ENCODE measurements at regions not wholly inside any gene's neighbourhood (a gene's known extent, or its start where the extent isn't known, plus 50 kb on each side); places are given as distances from the start of the nearest gene placed in this dataset.
"Not testable (repeated sequence)": the region's sequence is repeated elsewhere in the genome, so short reads cannot be mapped to it uniquely, and the experiment has no call there.

DNA sequence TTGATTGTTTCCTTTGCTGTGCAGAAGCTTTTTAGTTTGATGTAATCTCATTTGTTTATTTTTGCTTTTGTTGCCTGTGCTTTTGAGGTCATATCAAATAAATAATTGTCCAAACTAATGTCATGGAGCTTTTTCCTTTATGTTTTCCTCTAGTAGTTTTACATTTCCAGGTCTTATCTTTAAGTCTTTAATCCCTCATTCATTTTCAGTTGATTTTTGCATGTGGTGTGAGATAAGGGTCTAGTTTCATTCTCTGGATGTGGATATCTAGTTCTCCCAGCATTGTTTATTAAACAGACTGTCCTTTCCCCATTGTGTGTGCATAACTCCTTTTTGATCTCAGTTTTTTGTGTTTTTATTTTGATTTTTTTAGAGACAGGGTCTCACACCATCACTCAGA is 179.1 kb upstream of the STK26 start (continued):
- TF ChIP-seq, protein P1, sequence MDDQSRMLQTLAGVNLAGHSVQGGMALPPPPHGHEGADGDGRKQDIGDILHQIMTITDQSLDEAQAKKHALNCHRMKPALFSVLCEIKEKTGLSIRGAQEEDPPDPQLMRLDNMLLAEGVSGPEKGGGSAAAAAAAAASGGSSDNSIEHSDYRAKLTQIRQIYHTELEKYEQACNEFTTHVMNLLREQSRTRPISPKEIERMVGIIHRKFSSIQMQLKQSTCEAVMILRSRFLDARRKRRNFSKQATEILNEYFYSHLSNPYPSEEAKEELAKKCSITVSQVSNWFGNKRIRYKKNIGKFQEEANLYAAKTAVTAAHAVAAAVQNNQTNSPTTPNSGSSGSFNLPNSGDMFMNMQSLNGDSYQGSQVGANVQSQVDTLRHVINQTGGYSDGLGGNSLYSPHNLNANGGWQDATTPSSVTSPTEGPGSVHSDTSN (IDR thresholded peaks at IDR 0.05) = no peak
- TF ChIP-seq, protein P2, sequence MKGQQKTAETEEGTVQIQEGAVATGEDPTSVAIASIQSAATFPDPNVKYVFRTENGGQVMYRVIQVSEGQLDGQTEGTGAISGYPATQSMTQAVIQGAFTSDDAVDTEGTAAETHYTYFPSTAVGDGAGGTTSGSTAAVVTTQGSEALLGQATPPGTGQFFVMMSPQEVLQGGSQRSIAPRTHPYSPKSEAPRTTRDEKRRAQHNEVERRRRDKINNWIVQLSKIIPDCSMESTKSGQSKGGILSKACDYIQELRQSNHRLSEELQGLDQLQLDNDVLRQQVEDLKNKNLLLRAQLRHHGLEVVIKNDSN (IDR thresholded peaks at IDR 0.05; ENCODE audit: borderline replicate concordance, low read depth) = no peak
- TF ChIP-seq FOXM1 (IDR thresholded peaks at IDR 0.05; ENCODE audit: low read depth) (no peak), GATA2 (CRISPR knock-in tag; IDR thresholded peaks at IDR 0.05) (no peak)

DNA sequence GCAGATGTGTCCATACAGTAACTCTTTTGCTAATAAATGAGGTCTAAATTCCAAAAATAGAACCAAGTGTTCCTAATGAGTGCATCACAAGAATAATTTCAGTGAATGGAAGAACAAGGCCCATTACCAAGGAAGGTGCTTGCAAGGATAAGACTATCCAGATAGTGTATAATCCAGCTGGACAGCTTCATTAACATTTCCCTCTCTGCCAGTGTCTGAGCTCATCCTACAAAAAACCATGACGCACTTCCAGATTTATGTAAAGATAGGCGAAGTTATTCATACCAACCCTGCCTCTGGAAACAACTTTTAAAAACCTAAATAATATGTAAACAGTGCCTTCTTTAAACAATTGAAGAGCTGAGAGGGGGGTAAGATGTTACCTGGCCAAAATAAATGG is 177.9 kb upstream of the STK26 start:
- Histone ChIP-seq H3F3A (replicated peaks; ENCODE audit: insufficient read depth) (no peaks in the 10 kb centered on the region), H3K27ac (ENCODE audit: low read depth in 2 of 2, low read length in 1 of 2) (no peak overlapping the region), H3K27me3 (ENCODE audit: insufficient read depth) (peaks cover 11% of the 10 kb centered on the region; the same call in 1 of the 2 replicates), H3K9me3 (no peaks in the 10 kb centered on the region), H3K4me2 (no peak overlapping the region), H4K20me1 (ENCODE audit: insufficient read depth) (no peaks in the 10 kb centered on the region), H2AFZ (ENCODE audit: low read depth) (no peak overlapping the region), H3K36me3 (replicated peaks in 1 of 2; ENCODE audit: control insufficient read depth in 1 of 2, insufficient read depth in 2 of 2, low read length in 1 of 2) (no peaks in the 10 kb centered on the region), H3K79me2 (ENCODE audit: insufficient read depth) (no peaks in the 10 kb centered on the region), H3K4me3 (ENCODE audit: low read depth in 2 of 2, low read length in 1 of 2) (no peak overlapping the region), H3K9ac (no peak overlapping the region), H3K9me2 (no peaks in the 10 kb centered on the region), H3K4me1 (ENCODE audit: control insufficient read depth in 1 of 2, insufficient read depth in 2 of 2, low read depth in 1 of 2, low read length in 1 of 2) (peaks cover 0 to 3% of the 10 kb centered on the region in 2 experiments; a peak in 1 of 4 replicates)
- WGBS (ENCODE audit: low lambda C conversion rate) = 34% methylated on average over 2 of the region's 2 CpGs
- no peak for TF ChIP-seq TCF12 (IDR thresholded peaks at IDR 0.05)
- no peak for TF ChIP-seq RAD21 (IDR thresholded peaks at IDR 0.05; ENCODE audit: low read length)
- no peak for TF ChIP-seq EP300 (IDR thresholded peaks at IDR 0.05; ENCODE audit: borderline replicate concordance in 1 of 2, low read depth in 1 of 2, low read length in 1 of 2)
- no peak for TF ChIP-seq RFX5 (IDR thresholded peaks at IDR 0.05; ENCODE audit: low read length)
- no peak for TF ChIP-seq CHD2 (IDR thresholded peaks at IDR 0.05; ENCODE audit: low read length, partially characterized antibody)
- TF ChIP-seq SIN3A (IDR thresholded peaks at IDR 0.05; ENCODE audit: borderline replicate concordance, low read depth, low read length) = no peak
- DNase-seq = no peak
- ChIA-PET POLR2A (no interaction called here), CTCF (interaction anchor here (0.6 to 1.3 kb wide), 9 partner anchors 8 to 768 kb away, joined by 3 to 5 read pairs (median 3); no protein-coding TSS in a partner anchor)

DNA sequence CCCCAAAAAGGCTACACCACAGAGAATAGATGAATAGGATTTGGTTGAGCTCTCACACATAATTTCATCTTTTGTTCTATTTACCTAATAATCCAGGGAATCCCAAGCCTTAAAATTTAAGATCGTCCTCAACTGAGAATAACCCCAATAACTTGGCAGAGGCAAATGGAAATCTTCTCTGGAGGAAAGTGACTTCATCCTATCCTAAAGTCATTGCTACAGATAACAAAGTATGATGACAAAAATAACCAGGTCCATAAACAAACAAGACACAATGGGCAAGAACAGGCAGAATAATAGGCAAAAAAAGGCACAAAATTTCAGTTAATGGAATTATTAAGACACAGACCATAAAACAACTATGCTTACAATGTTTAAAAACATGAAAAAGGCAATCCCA is 177.3 kb upstream of the STK26 start:
- POLR2A ChIA-PET = no interaction called here

DNA sequence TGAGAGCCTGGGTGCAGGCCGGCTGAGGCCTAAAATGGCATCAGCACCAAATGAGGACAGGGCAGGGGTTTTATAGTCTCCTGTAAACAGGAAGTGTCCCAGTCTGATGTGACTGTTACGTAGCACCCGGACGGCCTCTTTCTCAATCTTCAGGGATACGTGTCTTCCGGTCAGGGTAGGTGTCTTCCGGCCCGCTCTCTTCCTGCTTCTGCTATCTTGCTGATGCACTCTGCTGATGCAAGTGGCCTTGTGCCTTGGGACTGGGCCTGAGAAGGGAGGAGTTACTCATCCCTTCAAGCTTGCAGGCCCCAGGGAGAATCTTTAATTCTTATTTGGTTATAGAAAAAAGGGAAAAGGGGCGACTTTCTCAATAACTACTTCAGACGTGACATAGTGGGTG is 172.1 kb upstream of the STK26 start:
- H3K9me2 ChIP-seq; H4K20me1 ChIP-seq (ENCODE audit: insufficient read depth); H2AFZ ChIP-seq (ENCODE audit: low read depth); H3K79me2 ChIP-seq (ENCODE audit: insufficient read depth); H3K27ac ChIP-seq (ENCODE audit: low read depth in 2 of 2, low read length in 1 of 2); H3K4me3 ChIP-seq (ENCODE audit: low read depth in 2 of 2, low read length in 1 of 2); H3F3A ChIP-seq (replicated peaks; ENCODE audit: insufficient read depth); H3K9ac ChIP-seq; H3K36me3 ChIP-seq (replicated peaks in 1 of 2; ENCODE audit: control insufficient read depth in 1 of 2, insufficient read depth in 2 of 2, low read length in 1 of 2); DNase-seq; H3K4me1 ChIP-seq (ENCODE audit: control insufficient read depth in 1 of 2, insufficient read depth in 2 of 2, low read depth in 1 of 2, low read length in 1 of 2); POLR2A ChIA-PET; H3K9me3 ChIP-seq; H3K4me2 ChIP-seq: not testable (repeated sequence)
- WGBS (ENCODE audit: low lambda C conversion rate) = 72% methylated on average over 10 of the region's 10 CpGs
- CTCF ChIA-PET = interaction anchor here (4.1 kb wide), 1 partner anchor 10 kb away, joined by 27 read pairs; no protein-coding TSS in a partner anchor
- peaks cover 16% of the 10 kb centered on the region for H3K27me3 ChIP-seq (ENCODE audit: insufficient read depth)

More for the DNA sequence above, 177.3 kb upstream of the STK26 start:
- Histone ChIP-seq H3K9me3 (no peaks in the 10 kb centered on the region), H3F3A (replicated peaks; ENCODE audit: insufficient read depth) (no peaks in the 10 kb centered on the region), H4K20me1 (ENCODE audit: insufficient read depth) (no peaks in the 10 kb centered on the region), H3K4me2 (no peak overlapping the region), H3K27me3 (ENCODE audit: insufficient read depth) (peaks cover 11% of the 10 kb centered on the region; the same call in 1 of the 2 replicates), H3K4me3 (ENCODE audit: low read depth in 2 of 2, low read length in 1 of 2) (no peak overlapping the region), H2AFZ (ENCODE audit: low read depth) (no peak overlapping the region), H3K4me1 (ENCODE audit: control insufficient read depth in 1 of 2, insufficient read depth in 2 of 2, low read depth in 1 of 2, low read length in 1 of 2) (peaks cover 0 to 3% of the 10 kb centered on the region in 2 experiments; a peak in 1 of 4 replicates), H3K9ac (no peak overlapping the region), H3K36me3 (replicated peaks in 1 of 2; ENCODE audit: control insufficient read depth in 1 of 2, insufficient read depth in 2 of 2, low read length in 1 of 2) (no peaks in the 10 kb centered on the region), H3K79me2 (ENCODE audit: insufficient read depth) (no peaks in the 10 kb centered on the region), H3K27ac (ENCODE audit: low read depth in 2 of 2, low read length in 1 of 2) (no peak overlapping the region), H3K9me2 (no peaks in the 10 kb centered on the region)
- no peak for DNase-seq
- WGBS (ENCODE audit: low lambda C conversion rate) = 19% methylated on average over 1 of the region's 1 CpG
- no peak for TF ChIP-seq ELF1 (IDR thresholded peaks at IDR 0.05)
- TF ChIP-seq TEAD4 (IDR thresholded peaks at IDR 0.05; ENCODE audit: borderline replicate concordance, insufficient read depth) = no peak
- no peak for TF ChIP-seq FOSL2 (IDR thresholded peaks at IDR 0.05; ENCODE audit: borderline replicate concordance, low read depth)
- TF ChIP-seq, protein P3, sequence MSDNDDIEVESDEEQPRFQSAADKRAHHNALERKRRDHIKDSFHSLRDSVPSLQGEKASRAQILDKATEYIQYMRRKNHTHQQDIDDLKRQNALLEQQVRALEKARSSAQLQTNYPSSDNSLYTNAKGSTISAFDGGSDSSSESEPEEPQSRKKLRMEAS (IDR thresholded peaks at IDR 0.05; ENCODE audit: low read depth) = no peak
- no peak for TF ChIP-seq TAF1 (IDR thresholded peaks at IDR 0.05; ENCODE audit: borderline replicate concordance, low read depth, low read length)
- no peak for TF ChIP-seq NFIC (IDR thresholded peaks at IDR 0.05; ENCODE audit: borderline replicate concordance)
- TF ChIP-seq, protein P1 (IDR thresholded peaks at IDR 0.05) = no peak
- TF ChIP-seq RFX5 (IDR thresholded peaks at IDR 0.05; ENCODE audit: low read length) = no peak
- CTCF ChIA-PET = interaction anchor here (0.9 to 1.3 kb wide), 5 partner anchors 8 to 768 kb away, joined by 3 to 5 read pairs (median 4); no protein-coding TSS in a partner anchor

Data from SK-N-SH (cell line).